ENCODE measurements at regions not wholly inside any gene's neighbourhood (a gene's known extent, or its start where the extent isn't known, plus 50 kb on each side); places are given as distances from the start of the nearest gene placed in this dataset.
A peak's percentile ranks its signal among the peaks of the same experiment; 100 is the strongest.

DNA sequence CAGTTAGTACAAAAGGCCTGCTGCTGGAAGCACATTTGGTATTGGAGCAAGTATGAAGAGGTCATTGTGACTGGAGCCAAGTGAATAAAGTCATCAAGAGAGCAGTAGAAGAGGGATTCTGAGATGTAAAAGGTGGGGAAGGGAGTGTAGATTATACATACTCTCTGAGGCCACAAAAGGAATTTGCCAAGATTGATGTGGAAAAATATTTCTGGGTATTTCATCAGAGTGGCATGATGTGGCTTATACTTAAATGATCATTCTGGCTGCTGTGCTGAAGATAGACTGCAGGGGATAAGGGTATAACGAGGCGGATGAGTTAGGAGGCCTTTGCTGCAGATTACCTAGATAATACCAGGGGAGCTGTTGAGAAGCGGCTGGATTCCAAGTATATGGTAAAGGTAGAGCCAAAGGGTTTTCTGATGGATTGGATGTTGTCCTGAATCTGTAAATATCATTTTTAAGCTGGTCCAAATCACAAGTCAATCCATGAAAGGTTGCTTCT lies 231.8 kb upstream of the AGA start:
- intact Hi-C loops (cut with micrococcal nuclease), result no loop called here
- BruUV-seq (replicated peaks), result no TSS peak

DNA sequence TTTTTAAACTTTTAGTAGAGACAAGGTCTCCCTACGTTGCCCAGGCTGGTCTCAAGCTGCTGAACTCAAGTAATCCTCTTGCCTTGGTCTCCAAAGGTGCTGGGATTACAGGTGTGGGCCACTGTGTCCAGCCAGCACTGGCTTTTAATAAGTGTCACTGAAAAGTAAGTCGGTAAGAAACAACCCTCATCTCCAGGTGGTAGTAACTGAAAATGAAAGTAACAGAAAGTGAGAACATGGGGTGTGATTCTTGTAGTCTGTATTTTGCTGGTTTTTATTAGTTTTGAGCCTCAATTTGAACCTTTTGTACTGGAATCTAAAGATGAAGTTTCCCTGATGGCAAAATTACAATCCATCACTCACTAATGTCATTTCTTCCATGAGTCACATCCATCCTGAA lies 238.1 kb upstream of the AGA start:
- POLR2A ChIA-PET, result no interaction called here
- Histone ChIP-seq H3K27ac (ENCODE audit: low read depth, low read length) (no peak overlapping the region), H3K9ac (ENCODE audit: low read length) (no peak overlapping the region), H2AFZ (ENCODE audit: low read depth, low read length, poor library complexity, severe bottlenecking) (no peak overlapping the region), H3K4me3 (replicated peaks in 1 of 2; ENCODE audit: low read depth in 1 of 2, low read length in 2 of 2) (no peak overlapping the region), H3K4me1 (ENCODE audit: control insufficient read depth in 1 of 2, insufficient read depth in 2 of 2, low read length in 2 of 2) (no peaks in the 10 kb centered on the region), H4K20me1 (ENCODE audit: insufficient read depth) (no peaks in the 10 kb centered on the region), H3K9me3 (ENCODE audit: control insufficient read depth in 1 of 2, insufficient read depth in 1 of 2, low read depth in 1 of 2, low read length in 2 of 2) (no peaks in the 10 kb centered on the region), H3K36me3 (ENCODE audit: control insufficient read depth in 1 of 2, insufficient read depth in 2 of 2, low read length in 2 of 2) (no peaks in the 10 kb centered on the region), H3K4me2 (ENCODE audit: low read length) (no peak overlapping the region), H3K79me2 (ENCODE audit: insufficient read depth, low read length) (no peaks in the 10 kb centered on the region), H3K27me3 (ENCODE audit: insufficient read depth, low read length) (no peaks in the 10 kb centered on the region), H3K9me2 (ENCODE audit: insufficient read depth) (0 out of 2 replicates have a peak, but pooled peaks cover 5% of the 10 kb centered on the region)
- intact Hi-C loops (cut with micrococcal nuclease), result no loop called here
- CTCF ChIA-PET, result no interaction called here
- no TSS peak for BruUV-seq (replicated peaks)
- DNase-seq (ENCODE audit: low read depth, low spot score) (no peak), ATAC-seq (no peak)
- no peak for TF ChIP-seq RAD21 (IDR thresholded peaks at IDR 0.05; ENCODE audit: low read depth)
- TF ChIP-seq SP1 (IDR thresholded peaks at IDR 0.05; ENCODE audit: low read depth), result no peak
- TF ChIP-seq TCF7L2 (IDR thresholded peaks at IDR 0.05; ENCODE audit: borderline replicate concordance, extremely low read depth, insufficient read depth, insufficient read length), result no peak
- TF ChIP-seq EGR1 (IDR thresholded peaks at IDR 0.05; ENCODE audit: low read depth), result no peak
- TF ChIP-seq CEBPB (IDR thresholded peaks at IDR 0.05; ENCODE audit: low read depth), result no peak
- TF ChIP-seq ZNF274 (IDR thresholded peaks at IDR 0.05; ENCODE audit: low read depth, low read length), result no peak
- TF ChIP-seq MAX (IDR thresholded peaks at IDR 0.05), result no peak
- no peak for TF ChIP-seq FOSL1 (IDR thresholded peaks at IDR 0.05; ENCODE audit: low read depth)
- RAD21 ChIA-PET (ENCODE audit: low non-redundant PET in 1 of 2, low total read pairs in 2 of 2, uncharacterized antibody in 2 of 2, unreplicated experiment in 2 of 2), result no interaction called here

More for the DNA sequence above, 231.8 kb upstream of the AGA start:
- H2AFZ ChIP-seq (ENCODE audit: low read depth, low read length, poor library complexity, severe bottlenecking), result no peak overlapping the region
- H3K4me2 ChIP-seq (ENCODE audit: low read length), result no peak overlapping the region
- H3K9me2 ChIP-seq (ENCODE audit: insufficient read depth), result no peaks in the 10 kb centered on the region
- no peak overlapping the region for H3K4me3 ChIP-seq (replicated peaks in 1 of 2; ENCODE audit: low read depth in 1 of 2, low read length in 2 of 2)
- no peak overlapping the region for H3K27ac ChIP-seq (ENCODE audit: low read depth, low read length)
- no peaks in the 10 kb centered on the region for H3K36me3 ChIP-seq (ENCODE audit: control insufficient read depth in 1 of 2, insufficient read depth in 2 of 2, low read length in 2 of 2)
- no peaks in the 10 kb centered on the region for H3K4me1 ChIP-seq (ENCODE audit: control insufficient read depth in 1 of 2, insufficient read depth in 2 of 2, low read length in 2 of 2)
- POLR2A ChIA-PET, result no interaction called here
- H3K27me3 ChIP-seq (ENCODE audit: insufficient read depth, low read length), result no peaks in the 10 kb centered on the region
- no peak for TF ChIP-seq ELF1 (IDR thresholded peaks at IDR 0.05; ENCODE audit: borderline replicate concordance, low read depth)
- peak; percentile 66 for TF ChIP-seq CEBPB (IDR thresholded peaks at IDR 0.05; ENCODE audit: low read depth)
- RAD21 ChIA-PET (ENCODE audit: low non-redundant PET in 1 of 2, low total read pairs in 2 of 2, uncharacterized antibody in 2 of 2, unreplicated experiment in 2 of 2), result no interaction called here
- no peaks in the 10 kb centered on the region for H3K9me3 ChIP-seq (ENCODE audit: control insufficient read depth in 1 of 2, insufficient read depth in 1 of 2, low read depth in 1 of 2, low read length in 2 of 2)
- no peak overlapping the region for H3K9ac ChIP-seq (ENCODE audit: low read length)
- H3K79me2 ChIP-seq (ENCODE audit: insufficient read depth, low read length), result no peaks in the 10 kb centered on the region
- no peaks in the 10 kb centered on the region for H4K20me1 ChIP-seq (ENCODE audit: insufficient read depth)
- CTCF ChIA-PET, result no interaction called here
- ATAC-seq, result no peak
- peak; percentile 19 for DNase-seq (ENCODE audit: low read depth, low spot score)

All from HCT116 (cell line).